Epithelial cell of prostate (primary cell): ENCODE measurements at regions not wholly inside any gene's neighbourhood (a gene's known extent, or its start where the extent isn't known, plus 50 kb on each side); places are given as distances from the start of the nearest gene placed in this dataset.
"Not testable (repeated sequence)": the region's sequence is repeated elsewhere in the genome, so short reads cannot be mapped to it uniquely, and the experiment has no call there.

Experiments
- DNase-seq: peaks from one replicate; pipeline ENCODE4 v3.0.0-alpha.2; 2011; ENCODE audit warnings: low read depth, low spot score
- H3K27ac ChIP-seq: fragments of 450-650 bp; 2 replicates; pipeline ENCODE4 v1.5.1; 2017; ENCODE audit warnings: mild to moderate bottlenecking

- H3K27ac ChIP-seq = no peak overlapping the region
- DNase-seq = no peak
These were observed 283.2 kb upstream of the LYPLAL1 start for GRCh38 chr1:218890451-218890850.

GRCh38 chr1:218891577-218891976, 282.1 kb upstream of the LYPLAL1 start:
- DNase-seq = no peak
- no peak overlapping the region for H3K27ac ChIP-seq

- no peak overlapping the region for H3K27ac ChIP-seq
- DNase-seq = no peak
These were observed 278.6 kb upstream of the LYPLAL1 start for GRCh38 chr1:218895064-218895587.

GRCh38 chr1:218896202-218896601, 277.5 kb upstream of the LYPLAL1 start:
- no peak overlapping the region for H3K27ac ChIP-seq
- DNase-seq = no peak

GRCh38 chr1:218898921-218899320, 274.8 kb upstream of the LYPLAL1 start:
- DNase-seq = no peak
- no peak overlapping the region for H3K27ac ChIP-seq

- no peak overlapping the region for H3K27ac ChIP-seq
- DNase-seq = no peak
These were observed 273.1 kb upstream of the LYPLAL1 start for GRCh38 chr1:218900615-218901014.

GRCh38 chr1:218904416-218904815, 269.3 kb upstream of the LYPLAL1 start:
- no peak for DNase-seq
- no peak overlapping the region for H3K27ac ChIP-seq

- no peak overlapping the region for H3K27ac ChIP-seq
- DNase-seq = no peak
These were observed 257.0 kb upstream of the LYPLAL1 start for GRCh38 chr1:218916720-218917119.

- no peak overlapping the region for H3K27ac ChIP-seq
- DNase-seq = no peak
These were observed 256.0 kb upstream of the LYPLAL1 start for GRCh38 chr1:218917656-218918055.

GRCh38 chr1:218925777-218926176, 247.9 kb upstream of the LYPLAL1 start:
- DNase-seq = no peak
- H3K27ac ChIP-seq = no peak overlapping the region

- no peak for DNase-seq
- H3K27ac ChIP-seq = no peak overlapping the region
These were observed 247.0 kb upstream of the LYPLAL1 start for GRCh38 chr1:218926631-218927030.

GRCh38 chr1:218930000-218930399, 243.7 kb upstream of the LYPLAL1 start:
- H3K27ac ChIP-seq = no peak overlapping the region

GRCh38 chr1:218930472-218931241, 243.0 kb upstream of the LYPLAL1 start:
- no peak for DNase-seq
- no peak overlapping the region for H3K27ac ChIP-seq

More at GRCh38 chr1:218930000-218930399, 243.7 kb upstream of the LYPLAL1 start:
- no peak for DNase-seq

GRCh38 chr1:218931324-218931723, 242.4 kb upstream of the LYPLAL1 start:
- DNase-seq = no peak
- no peak overlapping the region for H3K27ac ChIP-seq

- H3K27ac ChIP-seq = no peak overlapping the region
- DNase-seq = no peak
These were observed 240.2 kb upstream of the LYPLAL1 start for GRCh38 chr1:218933513-218933912.

- H3K27ac ChIP-seq, DNase-seq: not testable (repeated sequence)
These were observed 238.3 kb upstream of the LYPLAL1 start for GRCh38 chr1:218935408-218935807.

- no peak for DNase-seq
- H3K27ac ChIP-seq = no peak overlapping the region
These were observed 235.4 kb upstream of the LYPLAL1 start for GRCh38 chr1:218938259-218938658.

- no peak for DNase-seq
- H3K27ac ChIP-seq = no peak overlapping the region
These were observed 234.6 kb upstream of the LYPLAL1 start for GRCh38 chr1:218939095-218939494.

GRCh38 chr1:218942431-218942830, 231.2 kb upstream of the LYPLAL1 start:
- DNase-seq = no peak
- no peak overlapping the region for H3K27ac ChIP-seq

- DNase-seq = no peak
- H3K27ac ChIP-seq = no peak overlapping the region
These were observed 230.3 kb upstream of the LYPLAL1 start for GRCh38 chr1:218943371-218943770.

- DNase-seq = peak; percentile 48
- no peak overlapping the region for H3K27ac ChIP-seq
These were observed 228.6 kb upstream of the LYPLAL1 start for GRCh38 chr1:218945050-218945449.

- H3K27ac ChIP-seq = no peak overlapping the region
- DNase-seq = no peak
These were observed 227.5 kb upstream of the LYPLAL1 start for GRCh38 chr1:218946147-218946546.
